ENCODE measurements at regions not wholly inside any gene's neighbourhood (a gene's known extent, or its start where the extent isn't known, plus 50 kb on each side); places are given as distances from the start of the nearest gene placed in this dataset.

DNA sequence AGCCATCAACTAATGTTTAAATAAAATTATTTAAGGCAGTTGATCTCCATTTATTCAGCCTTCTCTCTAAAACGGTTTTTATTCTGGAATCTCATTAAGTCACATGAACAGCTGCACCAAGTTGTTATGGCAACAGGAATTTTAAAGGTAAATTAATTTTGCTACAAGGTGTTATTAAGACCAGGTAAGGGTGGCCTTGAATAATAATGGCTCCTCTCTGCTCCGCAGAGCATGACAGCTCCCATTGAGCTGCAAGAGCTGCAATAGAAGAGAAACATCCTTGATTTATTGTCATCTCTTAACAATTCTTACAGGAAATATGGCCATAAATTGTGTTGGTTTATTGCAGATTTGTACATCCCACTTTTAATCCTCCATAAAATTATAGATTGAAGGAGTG is 165.8 kb downstream of the KLF6 start:
- TF ChIP-seq, protein P1, sequence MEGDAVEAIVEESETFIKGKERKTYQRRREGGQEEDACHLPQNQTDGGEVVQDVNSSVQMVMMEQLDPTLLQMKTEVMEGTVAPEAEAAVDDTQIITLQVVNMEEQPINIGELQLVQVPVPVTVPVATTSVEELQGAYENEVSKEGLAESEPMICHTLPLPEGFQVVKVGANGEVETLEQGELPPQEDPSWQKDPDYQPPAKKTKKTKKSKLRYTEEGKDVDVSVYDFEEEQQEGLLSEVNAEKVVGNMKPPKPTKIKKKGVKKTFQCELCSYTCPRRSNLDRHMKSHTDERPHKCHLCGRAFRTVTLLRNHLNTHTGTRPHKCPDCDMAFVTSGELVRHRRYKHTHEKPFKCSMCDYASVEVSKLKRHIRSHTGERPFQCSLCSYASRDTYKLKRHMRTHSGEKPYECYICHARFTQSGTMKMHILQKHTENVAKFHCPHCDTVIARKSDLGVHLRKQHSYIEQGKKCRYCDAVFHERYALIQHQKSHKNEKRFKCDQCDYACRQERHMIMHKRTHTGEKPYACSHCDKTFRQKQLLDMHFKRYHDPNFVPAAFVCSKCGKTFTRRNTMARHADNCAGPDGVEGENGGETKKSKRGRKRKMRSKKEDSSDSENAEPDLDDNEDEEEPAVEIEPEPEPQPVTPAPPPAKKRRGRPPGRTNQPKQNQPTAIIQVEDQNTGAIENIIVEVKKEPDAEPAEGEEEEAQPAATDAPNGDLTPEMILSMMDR (IDR thresholded peaks at IDR 0.05): no peak
- TF ChIP-seq POLR2AphosphoS5 (IDR thresholded peaks at IDR 0.05; ENCODE audit: insufficient read depth in 1 of 2, low read depth in 1 of 2): no peak
- no peak for TF ChIP-seq POLR2A (IDR thresholded peaks at IDR 0.05)

Measured in vagina (tissue), 2 donors.